Suprapubic skin (tissue), 4 donors: ENCODE measurements at regions not wholly inside any gene's neighbourhood (a gene's known extent, or its start where the extent isn't known, plus 50 kb on each side); places are given as distances from the start of the nearest gene placed in this dataset.

ENCODE experiments used
- DNase-seq, 2 donors: peaks; one replicate each; pipeline ENCODE4 v3.0.0-alpha.2; 2019; ENCODE audit warnings: low spot score in 2 of 2
- H3K27ac ChIP-seq: fragments of 200-600 bp; sonication (generic); one replicate; pipeline ENCODE4 v1.5.1; 2019
- H3K27me3 ChIP-seq: fragments of 200-600 bp; sonication (generic); one replicate; pipeline ENCODE4 v1.5.1; 2019
- H3K36me3 ChIP-seq: fragments of 200-600 bp; sonication (generic); one replicate; pipeline ENCODE4 v1.5.1; 2019
- H3K4me1 ChIP-seq: fragments of 200-600 bp; sonication (generic); one replicate; pipeline ENCODE4 v1.5.1; 2019
- H3K4me3 ChIP-seq: fragments of 200-600 bp; sonication (generic); one replicate; pipeline ENCODE4 v1.5.1; 2019; ENCODE audit warnings: mild to moderate bottlenecking
- H3K9me3 ChIP-seq: fragments of 200-600 bp; sonication (generic); one replicate; pipeline ENCODE4 v1.5.1; 2019
- CTCF ChIP-seq, 2 donors: fragments of 200-600 bp in 1 of 2; fragments of 450-650 bp in 1 of 2; sonication (generic) in 1 of 2; IDR thresholded peaks; one replicate each; pipeline ENCODE4 v1.5.1; 2016 to 2019; ENCODE audit warnings: antibody characterized with exemption in 2 of 2, mild to moderate bottlenecking in 1 of 2, moderate library complexity in 1 of 2
- EP300 ChIP-seq: sonication (generic); formaldehyde crosslinking; IDR thresholded peaks from one replicate; pipeline ENCODE4 v1.6.1; 2017; ENCODE audit warnings: antibody characterized with exemption
- POLR2A ChIP-seq, 2 donors: fragments of 450-650 bp; IDR thresholded peaks; one replicate each; pipeline ENCODE4 v1.6.1; 2017; ENCODE audit warnings: antibody characterized with exemption in 2 of 2, mild to moderate bottlenecking in 2 of 2, moderate library complexity in 2 of 2
- POLR2AphosphoS5 ChIP-seq, 3 donors: sonication (generic); formaldehyde crosslinking; IDR thresholded peaks; one replicate each; pipeline ENCODE4 v1.6.1; 2017; ENCODE audit warnings: antibody characterized with exemption in 3 of 3
- WGBS: methylation state at CpG from one replicate; pipeline ENCODE4 v1.1.5; 2018; 5-methylcytosine and 5-hydroxymethylcytosine counted together

GRCh38 chr13:40152145-40152544 lies 496.7 kb downstream of the COG6 start:
- peaks cover 12% of the 10 kb centered on the region for H3K4me1 ChIP-seq
- no peak for DNase-seq
- H3K27ac ChIP-seq = no peak overlapping the region
- no peaks in the 10 kb centered on the region for H3K9me3 ChIP-seq
- no peak for TF ChIP-seq POLR2A (IDR thresholded peaks at IDR 0.05)
- no peak overlapping the region for H3K4me3 ChIP-seq
- WGBS = 70% methylated on average over 3 of the region's 3 CpGs
- no peaks in the 10 kb centered on the region for H3K36me3 ChIP-seq
- no peaks in the 10 kb centered on the region for H3K27me3 ChIP-seq

DNA sequence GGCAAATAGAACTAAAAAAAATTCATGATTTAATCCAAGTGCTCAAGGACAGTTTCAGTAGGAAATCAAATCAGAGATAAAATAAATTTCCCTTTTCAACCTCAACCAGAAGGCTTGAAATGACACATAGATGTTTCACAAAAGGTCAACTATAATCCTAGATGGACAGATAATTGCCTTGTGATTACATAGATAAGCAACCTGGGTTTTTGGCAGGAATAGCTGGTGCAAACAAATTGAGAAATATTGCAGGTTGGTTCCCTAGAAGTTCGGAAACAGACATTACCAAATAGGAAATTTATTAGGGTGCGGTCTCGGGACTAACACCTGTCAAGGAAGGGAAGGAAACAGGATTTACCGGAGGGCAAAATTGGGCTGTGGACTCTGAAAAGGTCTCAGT lies 497.5 kb downstream of the COG6 start:
- no peaks in the 10 kb centered on the region for H3K9me3 ChIP-seq
- 88% methylated on average over 4 of the region's 4 CpGs for WGBS
- TF ChIP-seq CTCF (IDR thresholded peaks at IDR 0.05) (no peak), POLR2A (IDR thresholded peaks at IDR 0.05) (no peak), POLR2AphosphoS5 (IDR thresholded peaks at IDR 0.05) (no peak), EP300 (no peak)
- no peaks in the 10 kb centered on the region for H3K27me3 ChIP-seq
- no peaks in the 10 kb centered on the region for H3K36me3 ChIP-seq
- H3K27ac ChIP-seq = no peak overlapping the region
- peaks cover 12% of the 10 kb centered on the region for H3K4me1 ChIP-seq
- no peak for DNase-seq
- no peak overlapping the region for H3K4me3 ChIP-seq

DNA sequence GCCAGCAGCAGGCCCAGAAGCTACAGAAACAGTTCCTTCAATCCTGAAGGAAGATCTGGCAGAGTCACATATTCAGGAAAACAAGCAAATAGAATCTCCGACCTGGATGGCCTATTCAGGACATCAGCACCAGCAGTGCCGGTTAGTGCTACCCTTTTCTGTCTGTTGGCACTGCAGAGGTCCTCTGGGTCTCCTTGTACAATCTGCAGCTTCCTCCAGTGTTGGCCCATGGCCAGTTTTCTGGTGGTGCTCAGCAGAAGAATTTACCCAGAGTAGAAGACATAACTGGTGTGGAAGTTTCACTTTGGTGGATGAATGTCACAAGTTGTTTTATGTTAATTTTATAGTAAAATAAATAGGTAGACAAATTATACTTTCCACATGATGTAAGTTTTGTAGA lies 498.1 kb downstream of the COG6 start:
- Histone ChIP-seq H3K4me1 (peaks cover 12% of the 10 kb centered on the region), H3K36me3 (no peaks in the 10 kb centered on the region), H3K27me3 (no peaks in the 10 kb centered on the region), H3K4me3 (no peak overlapping the region), H3K27ac (no peak overlapping the region), H3K9me3 (no peaks in the 10 kb centered on the region)
- TF ChIP-seq POLR2A (IDR thresholded peaks at IDR 0.05) (no peak), POLR2AphosphoS5 (IDR thresholded peaks at IDR 0.05) (no peak), CTCF (IDR thresholded peaks at IDR 0.05) (no peak), EP300 (no peak)
- 78% methylated on average over 2 of the region's 2 CpGs for WGBS
- no peak for DNase-seq

DNA sequence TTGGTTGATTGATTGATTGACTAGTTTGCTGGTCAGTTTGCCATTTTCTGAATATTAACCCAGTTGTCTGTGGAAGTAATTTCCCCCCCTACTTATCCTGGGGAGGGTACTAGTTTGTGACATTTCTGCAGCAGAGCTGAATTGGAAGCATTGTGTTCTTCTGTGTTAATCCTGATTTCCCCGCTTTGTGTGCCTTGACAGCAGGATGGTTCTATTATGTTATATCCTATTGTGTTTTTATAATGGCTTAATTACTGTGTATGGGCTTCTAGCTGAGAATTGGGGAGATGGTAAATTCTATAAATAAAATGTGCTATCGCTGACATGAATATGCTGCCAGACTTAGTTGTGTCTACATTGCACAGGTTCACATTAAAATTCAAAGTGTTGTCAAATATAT lies 499.7 kb downstream of the COG6 start:
- no peaks in the 10 kb centered on the region for H3K27me3 ChIP-seq
- no peaks in the 10 kb centered on the region for H3K9me3 ChIP-seq
- H3K4me1 ChIP-seq = no peaks in the 10 kb centered on the region
- H3K4me3 ChIP-seq = no peak overlapping the region
- 92% methylated on average over 2 of the region's 2 CpGs for WGBS
- H3K27ac ChIP-seq = no peak overlapping the region
- DNase-seq = no peak
- H3K36me3 ChIP-seq = no peaks in the 10 kb centered on the region
- TF ChIP-seq EP300 = no peak

- 63% methylated on average over 1 of the region's 1 CpG for WGBS
- H3K27ac ChIP-seq = no peak overlapping the region
- DNase-seq = no peak
- H3K4me1 ChIP-seq = no peaks in the 10 kb centered on the region
- TF ChIP-seq POLR2AphosphoS5 (IDR thresholded peaks at IDR 0.05) = no peak
- no peak for TF ChIP-seq EP300
- TF ChIP-seq CTCF (IDR thresholded peaks at IDR 0.05) = no peak
- no peak for TF ChIP-seq POLR2A (IDR thresholded peaks at IDR 0.05)
- no peak overlapping the region for H3K4me3 ChIP-seq
- H3K27me3 ChIP-seq = no peaks in the 10 kb centered on the region
- no peaks in the 10 kb centered on the region for H3K9me3 ChIP-seq
- no peaks in the 10 kb centered on the region for H3K36me3 ChIP-seq
These were observed 502.8 kb downstream of the COG6 start for GRCh38 chr13:40158218-40158617.

DNA sequence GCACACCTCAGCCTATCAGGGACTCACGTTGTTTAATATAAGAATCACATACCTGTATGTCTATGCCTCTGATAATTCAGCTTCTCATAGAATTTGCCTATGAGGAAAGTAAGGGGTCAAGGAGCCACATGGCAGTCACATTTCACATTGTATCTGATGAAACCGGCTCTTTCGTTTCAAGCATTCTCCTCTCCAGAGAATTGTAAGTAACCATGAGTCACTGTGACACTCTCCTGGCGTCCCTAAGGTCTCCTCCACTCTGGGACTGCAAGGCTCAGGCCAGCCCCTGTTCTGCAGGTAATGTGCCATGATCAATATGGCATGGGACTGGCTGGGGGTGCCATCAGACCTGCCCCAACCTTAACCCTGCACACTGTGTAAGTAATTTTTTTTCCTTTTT lies 503.3 kb downstream of the COG6 start:
- H3K27me3 ChIP-seq = no peaks in the 10 kb centered on the region
- H3K9me3 ChIP-seq = no peaks in the 10 kb centered on the region
- H3K4me1 ChIP-seq = peaks cover 5% of the 10 kb centered on the region
- no peaks in the 10 kb centered on the region for H3K36me3 ChIP-seq
- no peak overlapping the region for H3K4me3 ChIP-seq
- 98% methylated on average over 4 of the region's 4 CpGs for WGBS
- no peak for TF ChIP-seq CTCF (IDR thresholded peaks at IDR 0.05)
- TF ChIP-seq POLR2AphosphoS5 (IDR thresholded peaks at IDR 0.05) = no peak
- no peak for TF ChIP-seq POLR2A (IDR thresholded peaks at IDR 0.05)
- TF ChIP-seq EP300 = no peak
- H3K27ac ChIP-seq = no peak overlapping the region
- no peak for DNase-seq
